ENCODE measurements at regions not wholly inside any gene's neighbourhood (a gene's known extent, or its start where the extent isn't known, plus 50 kb on each side); places are given as distances from the start of the nearest gene placed in this dataset.
A peak's percentile ranks its signal among the peaks of the same experiment; 100 is the strongest.

GRCh38 chr3:124246949-124247348 is 255.0 kb upstream of the ROPN1 start:
- POLR2A ChIA-PET, result no interaction called here
- CTCF ChIA-PET, result interaction anchor here (0.9 to 2.0 kb wide), 8 partner anchors 11 to 214 kb away, joined by 3 to 11 read pairs (median 4); partner anchors contain the start of gene KALRN
- peak; percentile 53 for TF ChIP-seq CTCF (IDR thresholded peaks at IDR 0.05; ENCODE audit: control extremely low read depth, extremely low read depth, low read depth, missing control alignments)
- peak; percentile 32 for DNase-seq (ENCODE audit: extremely low spot score)

GRCh38 chr3:124248471-124249028 is 256.6 kb upstream of the ROPN1 start:
- ChIA-PET CTCF (interaction anchor here (1.3 to 2.1 kb wide), 4 partner anchors 11 to 220 kb away, joined by 3 to 5 read pairs (median 4); no protein-coding TSS in a partner anchor), POLR2A (no interaction called here)
- no peak for TF ChIP-seq CTCF (IDR thresholded peaks at IDR 0.05; ENCODE audit: control extremely low read depth, extremely low read depth, low read depth, missing control alignments)
- no peak for DNase-seq (ENCODE audit: extremely low spot score)

DNA sequence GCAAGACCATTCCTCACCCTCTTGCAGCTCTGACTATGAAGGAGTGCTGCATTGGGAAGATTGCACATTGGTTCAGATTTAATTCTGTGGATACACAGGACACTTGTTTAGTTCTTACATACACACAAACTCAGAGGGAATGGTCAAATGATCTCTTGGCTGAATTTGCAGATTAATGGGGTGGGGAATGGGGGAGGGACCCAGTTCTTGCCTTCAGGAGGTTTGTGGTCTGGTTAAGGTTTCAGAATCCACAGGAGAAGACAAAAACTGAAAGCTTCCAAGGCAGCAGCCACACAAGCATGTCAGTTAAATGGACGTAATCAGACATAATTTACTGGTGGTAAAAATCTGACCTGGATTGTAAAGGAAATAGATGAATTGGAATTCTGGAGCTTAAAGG is 257.1 kb upstream of the ROPN1 start:
- ChIA-PET CTCF (interaction anchor here (1.3 to 2.1 kb wide), 4 partner anchors 11 to 219 kb away, joined by 3 to 5 read pairs (median 4); no protein-coding TSS in a partner anchor), POLR2A (no interaction called here)
- no peak for TF ChIP-seq CTCF (IDR thresholded peaks at IDR 0.05; ENCODE audit: control extremely low read depth, extremely low read depth, low read depth, missing control alignments)
- DNase-seq (ENCODE audit: extremely low spot score), result no peak

DNA sequence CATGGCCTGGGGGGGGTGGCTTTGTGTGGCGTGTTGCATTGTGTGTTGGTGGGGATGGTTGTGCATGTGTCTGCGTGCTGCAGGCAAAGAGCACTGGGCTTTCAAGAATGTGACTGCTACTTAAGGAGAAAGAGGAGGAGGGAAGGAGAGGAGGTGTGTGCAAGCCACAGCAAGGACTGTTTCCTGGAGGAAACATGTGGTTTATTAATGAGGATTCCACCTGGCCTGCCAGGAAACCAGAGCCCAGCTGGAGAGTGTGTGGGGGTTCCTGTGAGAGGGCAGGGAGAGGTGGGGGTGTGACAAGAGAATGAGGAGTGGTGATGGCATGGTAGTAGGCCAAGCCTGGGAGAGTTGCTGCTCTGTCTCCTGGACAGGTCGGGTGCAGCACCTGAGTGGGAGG is 258.1 kb upstream of the ROPN1 start:
- POLR2A ChIA-PET, result no interaction called here
- no peak for TF ChIP-seq CTCF (IDR thresholded peaks at IDR 0.05; ENCODE audit: control extremely low read depth, extremely low read depth, low read depth, missing control alignments)
- CTCF ChIA-PET, result interaction anchor here (1.4 to 1.5 kb wide), 2 partner anchors 73 to 234 kb away, joined by 3 to 5 read pairs; no protein-coding TSS in a partner anchor
- DNase-seq (ENCODE audit: extremely low spot score), result no peak

- CTCF ChIA-PET, result no interaction called here
- DNase-seq (ENCODE audit: extremely low spot score), result no peak
- TF ChIP-seq CTCF (IDR thresholded peaks at IDR 0.05; ENCODE audit: control extremely low read depth, extremely low read depth, low read depth, missing control alignments), result no peak
- POLR2A ChIA-PET, result no interaction called here
Observed at GRCh38 chr3:124256156-124256555, 264.2 kb upstream of the ROPN1 start.

DNA sequence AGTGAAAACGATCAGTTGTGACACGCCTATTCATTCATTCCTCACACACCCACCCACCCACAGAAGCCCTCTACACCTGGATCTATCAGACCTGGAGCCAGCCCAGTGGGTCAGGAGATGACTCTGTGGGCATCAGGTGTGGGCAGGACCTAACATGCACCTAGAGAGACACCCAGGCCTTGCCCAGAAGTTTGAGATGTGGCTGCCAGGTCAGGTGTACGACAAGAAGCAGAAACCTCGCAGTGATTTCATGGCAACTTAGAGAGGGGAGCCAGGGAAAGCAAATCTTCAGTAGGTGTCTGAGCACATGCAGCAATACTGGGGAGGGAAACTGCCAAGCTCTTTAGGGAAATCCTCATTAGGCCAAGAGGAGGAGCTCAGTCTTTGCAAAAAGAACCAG is 264.7 kb upstream of the ROPN1 start:
- CTCF ChIA-PET, result no interaction called here
- POLR2A ChIA-PET, result no interaction called here
- TF ChIP-seq CTCF (IDR thresholded peaks at IDR 0.05; ENCODE audit: control extremely low read depth, extremely low read depth, low read depth, missing control alignments), result no peak
- DNase-seq (ENCODE audit: extremely low spot score), result no peak

All from GM10248 (cell line).